Thoracic aorta (tissue), 2 donors: ENCODE measurements at regions not wholly inside any gene's neighbourhood (a gene's known extent, or its start where the extent isn't known, plus 50 kb on each side); places are given as distances from the start of the nearest gene placed in this dataset.

ENCODE experiments used
- ATAC-seq: fragments of 150-250 bp; one replicate; pipeline ENCODE4 v1.8.0; 2017; ENCODE audit warnings: low read depth; ENCODE audit not compliant: insufficient number of reproducible peaks, low FRiP score
- DNase-seq: peaks from one replicate; pipeline ENCODE4 v3.0.0-alpha.2; 2020; ENCODE audit warnings: low spot score
- H3K27ac ChIP-seq, 2 donors: fragments of 200-600 bp; sonication (generic); 1 replicate in 1 of 2; 2 replicates in 1 of 2; pipeline ENCODE4 v1.5.1; 2016; ENCODE audit warnings: mild to moderate bottlenecking in 2 of 2, moderate library complexity in 2 of 2
- H3K27me3 ChIP-seq: fragments of 200-600 bp; sonication (generic); replicated peaks from 2 replicates; pipeline ENCODE4 v1.6.0; 2016; ENCODE audit warnings: mild to moderate bottlenecking; ENCODE audit not compliant: insufficient read depth
- H3K36me3 ChIP-seq: fragments of 200-600 bp; sonication (generic); one replicate; pipeline ENCODE4 v1.5.1; 2016
- H3K4me1 ChIP-seq, 2 donors: fragments of 200-600 bp; sonication (generic); 1 replicate in 1 of 2; 2 replicates in 1 of 2; pipeline versions ENCODE4 v1.5.1 to v1.6.0; 2016; ENCODE audit warnings: low read depth in 2 of 2, mild to moderate bottlenecking in 1 of 2; ENCODE audit not compliant: control insufficient read depth in 1 of 2
- H3K4me3 ChIP-seq: fragments of 200-600 bp; sonication (generic); 2 replicates; pipeline ENCODE4 v1.5.1; 2016; ENCODE audit warnings: mild to moderate bottlenecking
- H3K9me3 ChIP-seq: fragments of 200-600 bp; sonication (generic); 2 replicates; pipeline ENCODE4 v1.5.1; 2016
- TF ChIP-seq, protein P1 (sequence below): fragments of 200-600 bp; sonication (generic); IDR thresholded peaks from one replicate; pipeline ENCODE4 v1.5.1; 2019; ENCODE audit warnings: antibody characterized with exemption

DNA sequence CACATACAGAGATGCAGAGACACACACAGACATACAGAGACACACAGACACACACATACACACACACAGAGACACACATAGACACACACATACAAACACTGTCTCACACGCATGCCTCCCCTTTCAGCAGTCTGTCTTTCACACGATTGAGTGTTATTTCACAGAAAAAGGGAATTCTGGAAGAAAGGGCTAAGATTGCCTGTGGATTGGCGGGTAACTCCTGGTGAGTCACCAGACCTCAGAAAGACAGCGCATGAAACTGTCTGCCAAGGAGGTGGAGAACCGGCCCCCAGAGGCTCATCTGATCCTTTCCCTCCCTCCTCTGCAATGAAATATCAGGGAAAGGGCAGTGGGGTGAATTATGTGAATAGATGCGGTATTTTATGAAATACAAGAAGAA, 127.2 kb upstream of the GSC start:
- TF ChIP-seq, protein P1, sequence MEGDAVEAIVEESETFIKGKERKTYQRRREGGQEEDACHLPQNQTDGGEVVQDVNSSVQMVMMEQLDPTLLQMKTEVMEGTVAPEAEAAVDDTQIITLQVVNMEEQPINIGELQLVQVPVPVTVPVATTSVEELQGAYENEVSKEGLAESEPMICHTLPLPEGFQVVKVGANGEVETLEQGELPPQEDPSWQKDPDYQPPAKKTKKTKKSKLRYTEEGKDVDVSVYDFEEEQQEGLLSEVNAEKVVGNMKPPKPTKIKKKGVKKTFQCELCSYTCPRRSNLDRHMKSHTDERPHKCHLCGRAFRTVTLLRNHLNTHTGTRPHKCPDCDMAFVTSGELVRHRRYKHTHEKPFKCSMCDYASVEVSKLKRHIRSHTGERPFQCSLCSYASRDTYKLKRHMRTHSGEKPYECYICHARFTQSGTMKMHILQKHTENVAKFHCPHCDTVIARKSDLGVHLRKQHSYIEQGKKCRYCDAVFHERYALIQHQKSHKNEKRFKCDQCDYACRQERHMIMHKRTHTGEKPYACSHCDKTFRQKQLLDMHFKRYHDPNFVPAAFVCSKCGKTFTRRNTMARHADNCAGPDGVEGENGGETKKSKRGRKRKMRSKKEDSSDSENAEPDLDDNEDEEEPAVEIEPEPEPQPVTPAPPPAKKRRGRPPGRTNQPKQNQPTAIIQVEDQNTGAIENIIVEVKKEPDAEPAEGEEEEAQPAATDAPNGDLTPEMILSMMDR: no peak
- Histone ChIP-seq H3K27ac (no peak overlapping the region), H3K4me3 (no peak overlapping the region), H3K9me3 (no peaks in the 10 kb centered on the region), H3K36me3 (no peaks in the 10 kb centered on the region), H3K27me3 (no peaks in the 10 kb centered on the region), H3K4me1 (no peaks in the 10 kb centered on the region)
- DNase-seq (no peak), ATAC-seq (no peak)

GRCh38 chr14:94893411-94894160, 123.7 kb upstream of the GSC start:
- DNase-seq (no peak), ATAC-seq (no peak)
- Histone ChIP-seq H3K27ac (no peak overlapping the region), H3K9me3 (no peaks in the 10 kb centered on the region), H3K36me3 (no peaks in the 10 kb centered on the region), H3K4me1 (no peaks in the 10 kb centered on the region), H3K4me3 (no peak overlapping the region), H3K27me3 (no peaks in the 10 kb centered on the region)
- TF ChIP-seq, protein P1: no peak

DNA sequence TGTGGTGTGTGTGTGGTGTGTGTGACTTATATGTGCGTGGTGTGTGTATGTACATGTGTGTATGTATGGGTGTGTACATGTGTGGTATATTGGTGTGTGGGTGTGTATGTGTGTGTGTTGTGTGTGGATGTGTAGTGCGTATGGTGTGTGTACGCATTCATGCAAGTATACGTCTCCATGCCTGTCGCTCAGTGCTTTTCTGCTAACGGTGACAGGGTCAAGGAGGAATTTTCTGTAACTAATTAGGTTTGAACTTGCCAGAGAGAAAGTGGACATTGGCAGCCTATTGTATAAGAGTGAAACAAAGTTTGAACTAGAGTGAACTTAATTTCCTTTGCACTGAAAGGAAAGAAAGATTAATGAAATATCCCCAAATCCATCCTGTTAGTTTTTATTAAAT, 120.9 kb upstream of the GSC start:
- TF ChIP-seq, protein P1: no peak

GRCh38 chr14:94889520-94890312, 119.8 kb upstream of the GSC start:
- H3K9me3 ChIP-seq: no peaks in the 10 kb centered on the region
- ATAC-seq (no peak), DNase-seq (no peak)
- no peaks in the 10 kb centered on the region for H3K36me3 ChIP-seq
- H3K4me3 ChIP-seq: no peak overlapping the region
- H3K27ac ChIP-seq: no peak overlapping the region
- TF ChIP-seq, protein P1: no peak
- H3K27me3 ChIP-seq: no peaks in the 10 kb centered on the region
- H3K4me1 ChIP-seq: no peaks in the 10 kb centered on the region

More for the DNA sequence above, 120.9 kb upstream of the GSC start:
- no peaks in the 10 kb centered on the region for H3K36me3 ChIP-seq
- ATAC-seq (no peak), DNase-seq (no peak)
- H3K9me3 ChIP-seq: no peaks in the 10 kb centered on the region
- H3K27me3 ChIP-seq: no peaks in the 10 kb centered on the region
- H3K4me1 ChIP-seq: no peaks in the 10 kb centered on the region
- no peak overlapping the region for H3K27ac ChIP-seq
- no peak overlapping the region for H3K4me3 ChIP-seq

DNA sequence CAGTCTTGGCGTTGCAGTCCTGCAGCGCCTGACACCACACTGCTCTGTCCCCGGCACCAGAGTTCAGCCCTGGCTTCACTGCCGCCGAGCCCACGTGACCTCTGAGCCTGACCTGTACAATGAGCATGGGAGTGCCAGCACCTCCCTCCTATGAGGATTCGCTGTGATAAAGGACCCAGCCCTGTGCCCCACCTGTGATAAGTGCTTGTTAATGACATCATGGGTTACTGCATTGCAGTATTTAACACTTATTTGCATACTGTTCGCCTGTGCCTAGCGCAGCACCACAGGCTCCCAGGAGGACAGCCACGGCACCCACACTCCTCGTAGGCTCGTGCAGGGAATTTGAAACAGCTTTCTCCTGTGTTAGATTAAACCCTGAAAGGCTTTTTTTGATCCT, 118.2 kb upstream of the GSC start:
- no peaks in the 10 kb centered on the region for H3K27me3 ChIP-seq
- no peaks in the 10 kb centered on the region for H3K9me3 ChIP-seq
- TF ChIP-seq, protein P1: no peak
- H3K4me3 ChIP-seq: no peak overlapping the region
- DNase-seq: no peak
- H3K36me3 ChIP-seq: no peaks in the 10 kb centered on the region
- no peaks in the 10 kb centered on the region for H3K4me1 ChIP-seq
- ATAC-seq: no peak
- no peak overlapping the region for H3K27ac ChIP-seq
